SK-N-SH (cell line): ENCODE measurements at regions not wholly inside any gene's neighbourhood (a gene's known extent, or its start where the extent isn't known, plus 50 kb on each side); places are given as distances from the start of the nearest gene placed in this dataset.

Experiments used
- CHD2 ChIP-seq: fragments of 150-350 bp; IDR thresholded peaks from 2 replicates; pipeline ENCODE4 v1.6.1; 2018; ENCODE audit warnings: low read length; ENCODE audit not compliant: partially characterized antibody
- EP300 ChIP-seq, 2 experiments: IDR thresholded peaks; 2 replicates each; pipeline versions ENCODE4 v1.4.0 to v1.6.1; 2012; ENCODE audit warnings: borderline replicate concordance in 1 of 2, low read depth in 1 of 2, low read length in 1 of 2
- EZH2phosphoT487 ChIP-seq: fragments of 200-600 bp; sonication (generic); IDR thresholded peaks from 2 replicates; pipeline ENCODE4 v1.6.1; 2017; ENCODE audit warnings: low read depth, mixed run types, mild to moderate bottlenecking, antibody characterized with exemption, moderate library complexity, borderline replicate concordance
- FOXM1 ChIP-seq: IDR thresholded peaks from 2 replicates; pipeline ENCODE4 v1.4.0; 2012; ENCODE audit warnings: low read depth, mild to moderate bottlenecking
- GATA2 ChIP-seq: sonication (generic); formaldehyde crosslinking; IDR thresholded peaks from 2 replicates; pipeline ENCODE4 v1.5.0; 2020; ENCODE audit warnings: mild to moderate bottlenecking, missing genetic modification reagents
- NFIC ChIP-seq: IDR thresholded peaks from 2 replicates; pipeline ENCODE4 v1.4.0; 2012; ENCODE audit warnings: borderline replicate concordance
- NRF1 ChIP-seq: IDR thresholded peaks from 2 replicates; pipeline ENCODE4 v1.6.1; 2012; ENCODE audit warnings: low read depth, mild to moderate bottlenecking, low read length
- POLR2AphosphoS5 ChIP-seq: IDR thresholded peaks from 2 replicates; pipeline ENCODE4 v1.6.1; 2012; ENCODE audit warnings: low read depth, low read length
- RCOR1 ChIP-seq: fragments of 150-350 bp; IDR thresholded peaks from 2 replicates; pipeline ENCODE4 v1.6.1; 2017; ENCODE audit warnings: antibody characterized with exemption, low read length
- RXRA ChIP-seq: IDR thresholded peaks from 2 replicates; pipeline ENCODE4 v1.4.0; 2012; ENCODE audit warnings: low read depth, mild to moderate bottlenecking, borderline replicate concordance
- TF ChIP-seq, protein P1 (sequence below): fragments of 200-600 bp; sonication (generic); IDR thresholded peaks from 2 replicates; pipeline ENCODE4 v1.6.1; 2017; ENCODE audit warnings: antibody characterized with exemption, mild to moderate bottlenecking, moderate library complexity
- TF ChIP-seq, protein P2 (sequence below): IDR thresholded peaks from 2 replicates; pipeline ENCODE4; 2012
- TF ChIP-seq, protein P3 (sequence below): IDR thresholded peaks from 2 replicates; pipeline ENCODE4 v1.4.0; 2012; ENCODE audit warnings: low read depth, borderline replicate concordance

DNA sequence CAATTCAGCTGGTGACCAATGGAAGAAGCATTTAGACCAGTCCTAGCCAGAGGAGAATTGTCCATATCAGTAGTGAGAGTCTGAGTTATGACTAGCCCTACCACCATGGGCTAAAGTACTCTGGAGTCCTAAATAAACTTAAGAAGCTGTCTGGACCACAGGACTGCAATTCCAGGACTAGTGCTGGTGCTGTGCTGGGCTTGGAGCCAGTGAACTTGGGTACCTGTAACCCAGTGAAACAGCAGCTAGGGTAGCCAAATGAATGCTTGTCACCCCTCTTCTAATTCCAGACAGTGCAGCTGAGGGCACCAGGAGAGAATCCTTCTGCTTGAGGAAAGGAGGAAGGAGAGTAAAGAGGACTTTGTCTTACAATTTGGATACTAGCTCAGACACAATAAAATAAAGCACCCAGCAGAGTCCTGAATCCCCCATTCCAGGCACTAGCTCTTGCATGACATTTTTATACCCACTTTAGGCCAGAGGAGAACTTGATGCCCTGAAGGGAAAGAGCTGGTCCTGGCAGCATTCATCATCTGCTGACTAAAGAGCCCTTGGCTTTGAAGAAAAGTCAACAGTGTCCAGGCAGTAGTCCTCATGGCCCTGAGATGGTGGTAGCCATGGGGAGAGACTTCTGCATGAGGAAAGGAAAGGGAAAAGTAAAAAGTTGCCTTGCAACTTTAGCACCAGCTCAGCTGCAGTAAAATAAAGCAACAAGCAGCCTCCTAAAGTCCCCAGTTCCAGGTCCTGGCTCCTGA, 2675.7 kb downstream of the PCDH7 start:
- TF ChIP-seq, protein P1, sequence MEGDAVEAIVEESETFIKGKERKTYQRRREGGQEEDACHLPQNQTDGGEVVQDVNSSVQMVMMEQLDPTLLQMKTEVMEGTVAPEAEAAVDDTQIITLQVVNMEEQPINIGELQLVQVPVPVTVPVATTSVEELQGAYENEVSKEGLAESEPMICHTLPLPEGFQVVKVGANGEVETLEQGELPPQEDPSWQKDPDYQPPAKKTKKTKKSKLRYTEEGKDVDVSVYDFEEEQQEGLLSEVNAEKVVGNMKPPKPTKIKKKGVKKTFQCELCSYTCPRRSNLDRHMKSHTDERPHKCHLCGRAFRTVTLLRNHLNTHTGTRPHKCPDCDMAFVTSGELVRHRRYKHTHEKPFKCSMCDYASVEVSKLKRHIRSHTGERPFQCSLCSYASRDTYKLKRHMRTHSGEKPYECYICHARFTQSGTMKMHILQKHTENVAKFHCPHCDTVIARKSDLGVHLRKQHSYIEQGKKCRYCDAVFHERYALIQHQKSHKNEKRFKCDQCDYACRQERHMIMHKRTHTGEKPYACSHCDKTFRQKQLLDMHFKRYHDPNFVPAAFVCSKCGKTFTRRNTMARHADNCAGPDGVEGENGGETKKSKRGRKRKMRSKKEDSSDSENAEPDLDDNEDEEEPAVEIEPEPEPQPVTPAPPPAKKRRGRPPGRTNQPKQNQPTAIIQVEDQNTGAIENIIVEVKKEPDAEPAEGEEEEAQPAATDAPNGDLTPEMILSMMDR = no peak
- TF ChIP-seq RCOR1 (no peak), FOXM1 (no peak), RXRA (no peak), EP300 (IDR thresholded peaks at IDR 0.05; ENCODE audit: borderline replicate concordance in 1 of 2, low read depth in 1 of 2, low read length in 1 of 2) (no peak), GATA2 (CRISPR knock-in tag) (no peak), POLR2AphosphoS5 (no peak), NRF1 (no peak), CHD2 (no peak), NFIC (no peak), EZH2phosphoT487 (no peak)
- TF ChIP-seq, protein P2, sequence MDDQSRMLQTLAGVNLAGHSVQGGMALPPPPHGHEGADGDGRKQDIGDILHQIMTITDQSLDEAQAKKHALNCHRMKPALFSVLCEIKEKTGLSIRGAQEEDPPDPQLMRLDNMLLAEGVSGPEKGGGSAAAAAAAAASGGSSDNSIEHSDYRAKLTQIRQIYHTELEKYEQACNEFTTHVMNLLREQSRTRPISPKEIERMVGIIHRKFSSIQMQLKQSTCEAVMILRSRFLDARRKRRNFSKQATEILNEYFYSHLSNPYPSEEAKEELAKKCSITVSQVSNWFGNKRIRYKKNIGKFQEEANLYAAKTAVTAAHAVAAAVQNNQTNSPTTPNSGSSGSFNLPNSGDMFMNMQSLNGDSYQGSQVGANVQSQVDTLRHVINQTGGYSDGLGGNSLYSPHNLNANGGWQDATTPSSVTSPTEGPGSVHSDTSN = no peak
- TF ChIP-seq, protein P3, sequence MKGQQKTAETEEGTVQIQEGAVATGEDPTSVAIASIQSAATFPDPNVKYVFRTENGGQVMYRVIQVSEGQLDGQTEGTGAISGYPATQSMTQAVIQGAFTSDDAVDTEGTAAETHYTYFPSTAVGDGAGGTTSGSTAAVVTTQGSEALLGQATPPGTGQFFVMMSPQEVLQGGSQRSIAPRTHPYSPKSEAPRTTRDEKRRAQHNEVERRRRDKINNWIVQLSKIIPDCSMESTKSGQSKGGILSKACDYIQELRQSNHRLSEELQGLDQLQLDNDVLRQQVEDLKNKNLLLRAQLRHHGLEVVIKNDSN = no peak
